ENCODE measurements at regions not wholly inside any gene's neighbourhood (a gene's known extent, or its start where the extent isn't known, plus 50 kb on each side); places are given as distances from the start of the nearest gene placed in this dataset.
"Not testable (repeated sequence)": the region's sequence is repeated elsewhere in the genome, so short reads cannot be mapped to it uniquely, and the experiment has no call there.

- Histone ChIP-seq H3K4me1 (peaks cover 0 to 6% (median 0%) of the 10 kb centered on the region in 4 donors), H3K27ac (no peak overlapping the region), H3K9me3 (no peaks in the 10 kb centered on the region), H3K36me3 (no peaks in the 10 kb centered on the region), H3K4me3 (no peak overlapping the region), H3K27me3 (no peaks in the 10 kb centered on the region)
- TF ChIP-seq EP300 (IDR thresholded peaks at IDR 0.05): no peak
- no peak for TF ChIP-seq POLR2A (IDR thresholded peaks at IDR 0.05)
- TF ChIP-seq, protein P1, sequence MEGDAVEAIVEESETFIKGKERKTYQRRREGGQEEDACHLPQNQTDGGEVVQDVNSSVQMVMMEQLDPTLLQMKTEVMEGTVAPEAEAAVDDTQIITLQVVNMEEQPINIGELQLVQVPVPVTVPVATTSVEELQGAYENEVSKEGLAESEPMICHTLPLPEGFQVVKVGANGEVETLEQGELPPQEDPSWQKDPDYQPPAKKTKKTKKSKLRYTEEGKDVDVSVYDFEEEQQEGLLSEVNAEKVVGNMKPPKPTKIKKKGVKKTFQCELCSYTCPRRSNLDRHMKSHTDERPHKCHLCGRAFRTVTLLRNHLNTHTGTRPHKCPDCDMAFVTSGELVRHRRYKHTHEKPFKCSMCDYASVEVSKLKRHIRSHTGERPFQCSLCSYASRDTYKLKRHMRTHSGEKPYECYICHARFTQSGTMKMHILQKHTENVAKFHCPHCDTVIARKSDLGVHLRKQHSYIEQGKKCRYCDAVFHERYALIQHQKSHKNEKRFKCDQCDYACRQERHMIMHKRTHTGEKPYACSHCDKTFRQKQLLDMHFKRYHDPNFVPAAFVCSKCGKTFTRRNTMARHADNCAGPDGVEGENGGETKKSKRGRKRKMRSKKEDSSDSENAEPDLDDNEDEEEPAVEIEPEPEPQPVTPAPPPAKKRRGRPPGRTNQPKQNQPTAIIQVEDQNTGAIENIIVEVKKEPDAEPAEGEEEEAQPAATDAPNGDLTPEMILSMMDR (IDR thresholded peaks at IDR 0.05): no peak
- TF ChIP-seq POLR2AphosphoS5 (IDR thresholded peaks at IDR 0.05): no peak
- WGBS, 5 donors: 50 to 66% (median 54%) methylated on average over 6 of the region's 6 CpGs
- intact Hi-C loops (cut with DNase I; ENCODE audit: low total_unique reads): loop anchor here (10.0 kb wide), 1 partner anchor 721 kb away; no protein-coding TSS in a partner anchor
- DNase-seq: no peak
Observed at GRCh38 chr10:58065529-58065815, 202.2 kb downstream of the IPMK start.

GRCh38 chr10:58064714-58065528 lies 202.8 kb downstream of the IPMK start:
- H3K4me1 ChIP-seq: peaks cover 0 to 6% (median 0%) of the 10 kb centered on the region in 4 donors
- TF ChIP-seq POLR2AphosphoS5 (IDR thresholded peaks at IDR 0.05): no peak
- TF ChIP-seq EP300 (IDR thresholded peaks at IDR 0.05): no peak
- no peak for TF ChIP-seq POLR2A (IDR thresholded peaks at IDR 0.05)
- TF ChIP-seq, protein P1 (IDR thresholded peaks at IDR 0.05): peak in 5 of 7 experiments; percentile 18 to 53 (median 38)
- H3K27me3 ChIP-seq: no peaks in the 10 kb centered on the region
- intact Hi-C loops (cut with DNase I; ENCODE audit: low total_unique reads): loop anchor here (10.0 kb wide), 1 partner anchor 720 kb away; no protein-coding TSS in a partner anchor
- peak in 1 of 2 donors; percentile 59 for DNase-seq
- H3K4me3 ChIP-seq: no peak overlapping the region
- no peaks in the 10 kb centered on the region for H3K9me3 ChIP-seq
- no peaks in the 10 kb centered on the region for H3K36me3 ChIP-seq
- 38 to 51% (median 45%) methylated on average over 4 of the region's 4 CpGs for WGBS, 5 donors
- H3K27ac ChIP-seq: no peak overlapping the region

DNA sequence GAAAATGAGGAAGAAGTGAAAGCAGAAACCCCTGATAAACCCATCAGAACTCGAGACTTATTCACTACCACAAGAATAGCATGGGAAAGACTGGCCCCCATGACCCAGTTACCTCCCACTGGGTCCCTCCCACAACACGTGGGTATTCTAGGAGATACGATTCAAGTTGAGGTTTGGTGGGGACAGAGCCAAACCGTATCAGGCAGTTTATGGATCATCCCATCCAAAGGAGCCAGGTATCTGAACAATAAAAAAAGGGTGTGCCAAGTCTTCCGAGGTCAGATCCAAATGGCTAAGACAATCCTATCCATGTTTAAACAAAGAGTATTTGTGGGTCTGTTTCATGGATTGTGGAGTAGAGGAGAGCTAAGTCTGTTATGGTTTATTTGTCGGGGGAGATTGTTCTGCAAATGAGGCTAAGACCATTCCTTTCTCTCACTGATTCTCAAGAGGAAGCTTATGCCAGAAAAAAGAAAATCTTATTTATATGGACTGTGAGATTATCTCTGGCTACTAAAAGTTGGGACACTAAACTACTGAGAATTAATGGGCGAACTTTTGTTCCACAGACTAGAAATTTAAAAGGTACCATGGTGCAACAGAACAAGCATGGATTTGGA lies 203.7 kb downstream of the IPMK start:
- Histone ChIP-seq H3K4me1 (peaks cover 0 to 6% (median 0%) of the 10 kb centered on the region in 4 donors), H3K4me3 (no peak overlapping the region), H3K27me3 (no peaks in the 10 kb centered on the region), H3K36me3 (no peaks in the 10 kb centered on the region), H3K27ac (no peak overlapping the region), H3K9me3 (no peaks in the 10 kb centered on the region)
- TF ChIP-seq, protein P1 (IDR thresholded peaks at IDR 0.05): no peak
- TF ChIP-seq POLR2A (IDR thresholded peaks at IDR 0.05) (no peak), POLR2AphosphoS5 (IDR thresholded peaks at IDR 0.05) (no peak), EP300 (IDR thresholded peaks at IDR 0.05) (no peak)
- WGBS, 5 donors: 23 to 42% (median 31%) methylated on average over 7 of the region's 7 CpGs
- intact Hi-C loops (cut with DNase I; ENCODE audit: low total_unique reads): loop anchor here (10.0 kb wide), 1 partner anchor 719 kb away; no protein-coding TSS in a partner anchor
- DNase-seq: no peak

DNA sequence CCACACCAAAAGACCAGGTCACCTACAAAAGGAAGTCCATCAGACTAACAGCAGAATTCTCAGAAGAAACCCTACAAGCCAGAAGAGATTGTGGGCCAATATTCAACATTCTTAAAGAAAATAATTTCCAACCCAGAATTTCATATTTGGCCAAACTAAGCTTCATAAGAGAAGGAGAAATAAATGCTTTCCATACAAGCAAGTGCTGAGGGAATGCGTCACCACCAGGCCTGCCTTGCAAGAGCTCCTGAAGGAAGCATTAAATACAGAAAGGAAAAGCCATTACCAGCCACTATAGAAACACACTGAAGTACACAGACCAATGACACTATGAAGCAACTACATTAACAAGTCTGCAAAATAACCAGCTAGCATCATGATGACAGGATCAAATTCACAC lies 209.0 kb downstream of the IPMK start:
- intact Hi-C loops (cut with DNase I; ENCODE audit: low total_unique reads); H3K4me1 ChIP-seq; H3K27ac ChIP-seq; H3K4me3 ChIP-seq; H3K36me3 ChIP-seq; DNase-seq; H3K9me3 ChIP-seq; H3K27me3 ChIP-seq: not testable (repeated sequence)
- 82 to 94% (median 90%) methylated on average over 1 of the region's 1 CpG for WGBS, 5 donors

GRCh38 chr10:58054881-58055280 lies 212.8 kb downstream of the IPMK start:
- Histone ChIP-seq H3K9me3 (no peaks in the 10 kb centered on the region), H3K27me3 (peaks cover 0 to 6% (median 0%) of the 10 kb centered on the region in 3 donors), H3K36me3 (no peaks in the 10 kb centered on the region), H3K27ac (no peak overlapping the region), H3K4me1 (no peaks in the 10 kb centered on the region), H3K4me3 (no peak overlapping the region)
- 89 to 97% (median 92%) methylated on average over 2 of the region's 2 CpGs for WGBS, 5 donors
- DNase-seq: no peak
- TF ChIP-seq POLR2AphosphoS5 (IDR thresholded peaks at IDR 0.05): no peak
- TF ChIP-seq EP300 (IDR thresholded peaks at IDR 0.05): no peak
- no peak for TF ChIP-seq POLR2A (IDR thresholded peaks at IDR 0.05)
- TF ChIP-seq, protein P1 (IDR thresholded peaks at IDR 0.05): no peak
- intact Hi-C loops (cut with DNase I; ENCODE audit: low total_unique reads): no loop called here

All from stomach (tissue), 8 donors.